Neuronal stem cell (in vitro differentiated cells): ENCODE measurements at regions not wholly inside any gene's neighbourhood (a gene's known extent, or its start where the extent isn't known, plus 50 kb on each side); places are given as distances from the start of the nearest gene placed in this dataset.
"Not testable (repeated sequence)": the region's sequence is repeated elsewhere in the genome, so short reads cannot be mapped to it uniquely, and the experiment has no call there.

Experiments
- DNase-seq: peaks from one replicate; pipeline ENCODE4 v3.0.0-alpha.2; 2013; ENCODE audit warnings: low spot score
- H2AFZ ChIP-seq: one replicate; pipeline ENCODE4 v1.6.1; 2013; ENCODE audit warnings: mild to moderate bottlenecking, low read length, inconsistent platforms
- H2AK5ac ChIP-seq: 2 replicates; pipeline ENCODE4 v1.6.1; 2013; ENCODE audit warnings: low read depth, mild to moderate bottlenecking, inconsistent platforms, low read length, moderate library complexity, mixed read lengths
- H2BK120ac ChIP-seq: 2 replicates; pipeline ENCODE4 v1.6.1; 2013; ENCODE audit warnings: low read depth, mild to moderate bottlenecking, inconsistent platforms, low read length, moderate library complexity, mixed read lengths
- H2BK12ac ChIP-seq: one replicate; pipeline ENCODE4 v1.6.1; 2013; ENCODE audit warnings: low read length, inconsistent platforms
- H2BK15ac ChIP-seq: 2 replicates; pipeline ENCODE4 v1.6.1; 2013; ENCODE audit warnings: mild to moderate bottlenecking, low read length, inconsistent platforms, mixed read lengths
- H2BK5ac ChIP-seq: one replicate; pipeline ENCODE4 v1.6.1; 2013; ENCODE audit warnings: inconsistent platforms, mild to moderate bottlenecking, low read length, moderate library complexity
- H3K14ac ChIP-seq: one replicate; pipeline ENCODE4 v1.6.1; 2013; ENCODE audit warnings: low read length, inconsistent platforms
- H3K18ac ChIP-seq: 2 replicates; pipeline ENCODE4 v1.6.1; 2013; ENCODE audit warnings: low read length, inconsistent platforms
- H3K23ac ChIP-seq: 2 replicates; pipeline ENCODE4 v1.6.1; 2013; ENCODE audit warnings: low read depth, mild to moderate bottlenecking, mixed read lengths, low read length, inconsistent platforms; ENCODE audit not compliant: poor library complexity
- H3K27ac ChIP-seq: replicated peaks from 3 replicates; pipeline ENCODE4 v1.5.1; 2013; ENCODE audit warnings: low read length, inconsistent platforms
- H3K27me3 ChIP-seq, 3 experiments: 2 replicates each; pipeline ENCODE4 v1.6.1; 2013; ENCODE audit warnings: low read length in 3 of 3, mild to moderate bottlenecking in 2 of 3, inconsistent platforms in 1 of 3, low read depth in 1 of 3, mixed read lengths in 1 of 3, moderate library complexity in 1 of 3; ENCODE audit not compliant: control insufficient read depth in 3 of 3, insufficient read depth in 3 of 3
- H3K36me3 ChIP-seq, 2 donors: replicated peaks in 1 of 2; 2 replicates each; pipeline ENCODE4 v1.6.1; 2013; ENCODE audit warnings: low read length in 2 of 2; ENCODE audit not compliant: control insufficient read depth in 2 of 2, insufficient read depth in 2 of 2
- H3K4ac ChIP-seq: 2 replicates; pipeline ENCODE4 v1.6.1; 2013; ENCODE audit warnings: inconsistent platforms, mild to moderate bottlenecking, low read length, moderate library complexity
- H3K4me1 ChIP-seq, 2 donors: 1 replicate in 1 of 2; 2 replicates in 1 of 2; pipeline ENCODE4 v1.6.1; 2013; ENCODE audit warnings: low read length in 2 of 2, low read depth in 1 of 2; ENCODE audit not compliant: control insufficient read depth in 2 of 2, insufficient read depth in 1 of 2
- H3K4me2 ChIP-seq: one replicate; pipeline ENCODE4 v1.6.1; 2013; ENCODE audit warnings: mild to moderate bottlenecking, low read length, inconsistent platforms; ENCODE audit not compliant: insufficient read depth, poor library complexity, severe bottlenecking
- H3K4me3 ChIP-seq, 2 donors: 2 replicates each; pipeline ENCODE4 v1.5.1; 2013; ENCODE audit warnings: low read length in 2 of 2, mild to moderate bottlenecking in 2 of 2, inconsistent platforms in 1 of 2, moderate library complexity in 1 of 2
- H3K79me1 ChIP-seq: one replicate; pipeline ENCODE4 v1.6.1; 2013; ENCODE audit warnings: low read depth, mild to moderate bottlenecking, inconsistent platforms, low read length, moderate library complexity
- H3K9ac ChIP-seq: one replicate; pipeline ENCODE4 v1.6.1; 2013; ENCODE audit warnings: mild to moderate bottlenecking, low read depth, low read length, inconsistent platforms; ENCODE audit not compliant: poor library complexity
- H3K9me3 ChIP-seq, 2 donors: replicated peaks in 1 of 2; 2 replicates each; pipeline versions ENCODE3 to v1.6.1; 2013; ENCODE audit warnings: low read length in 2 of 2, mild to moderate bottlenecking in 2 of 2, inconsistent platforms in 1 of 2, low read depth in 1 of 2, mixed read lengths in 1 of 2, moderate library complexity in 1 of 2; ENCODE audit not compliant: control insufficient read depth in 2 of 2, insufficient read depth in 1 of 2
- H4K8ac ChIP-seq: one replicate; pipeline ENCODE4 v1.6.1; 2013; ENCODE audit warnings: low read depth, mild to moderate bottlenecking, inconsistent platforms, low read length, moderate library complexity
- H4K91ac ChIP-seq: one replicate; pipeline ENCODE4 v1.6.1; 2013; ENCODE audit warnings: low read length, low read depth, mild to moderate bottlenecking, inconsistent platforms; ENCODE audit not compliant: poor library complexity
- WGBS, 2 donors: extraction: QIAGEN DNeasy Blood & Tissue Kit; methylation state at CpG; one replicate each; pipeline ENCODE4 v1.1.7; 2013; ENCODE audit warnings: missing lambda C conversion rate in 2 of 2, mixed read lengths in 1 of 2; ENCODE audit not compliant: insufficient read length in 2 of 2, insufficient replicate concordance in 1 of 2; ENCODE audit errors: extremely low coverage in 2 of 2; 5-methylcytosine and 5-hydroxymethylcytosine counted together

- Histone ChIP-seq H3K9ac (no peak overlapping the region), H3K27me3 (no peaks in the 10 kb centered on the region), H3K4ac (no peak overlapping the region), H2BK12ac (no peak overlapping the region), H3K18ac (no peak overlapping the region), H3K4me3 (no peak overlapping the region), H3K9me3 (no peaks in the 10 kb centered on the region), H4K91ac (no peak overlapping the region), H2BK15ac (no peak overlapping the region), H3K27ac (no peak overlapping the region), H3K23ac (no peak overlapping the region), H3K79me1 (no peaks in the 10 kb centered on the region), H2AK5ac (no peak overlapping the region), H3K4me2 (no peak overlapping the region), H3K14ac (no peak overlapping the region), H3K36me3 (no peaks in the 10 kb centered on the region), H2AFZ (no peak overlapping the region), H3K4me1 (no peaks in the 10 kb centered on the region), H2BK120ac (no peak overlapping the region), H4K8ac (no peak overlapping the region), H2BK5ac (no peak overlapping the region)
- WGBS, 2 donors: no CpG with 5 or more reads among the region's 6 CpGs
- no peak for DNase-seq
These were observed 1714.1 kb downstream of the LRRC4C start for GRCh38 chr11:39745401-39745800.

GRCh38 chr11:39741066-39741465 is 1718.4 kb downstream of the LRRC4C start:
- no peak overlapping the region for H3K9ac ChIP-seq
- H2AFZ ChIP-seq: no peak overlapping the region
- no peak overlapping the region for H4K91ac ChIP-seq
- H3K4me2 ChIP-seq: no peak overlapping the region
- no peak overlapping the region for H3K14ac ChIP-seq
- H3K23ac ChIP-seq: no peak overlapping the region
- H3K27me3 ChIP-seq: no peaks in the 10 kb centered on the region
- H3K4ac ChIP-seq: no peak overlapping the region
- no peak overlapping the region for H3K18ac ChIP-seq
- WGBS, 2 donors: no CpG with 5 or more reads among the region's 2 CpGs
- H4K8ac ChIP-seq: no peak overlapping the region
- H3K9me3 ChIP-seq: no peaks in the 10 kb centered on the region
- H3K79me1 ChIP-seq: no peaks in the 10 kb centered on the region
- DNase-seq: no peak
- no peak overlapping the region for H3K4me3 ChIP-seq
- no peaks in the 10 kb centered on the region for H3K4me1 ChIP-seq
- H2BK12ac ChIP-seq: no peak overlapping the region
- no peaks in the 10 kb centered on the region for H3K36me3 ChIP-seq
- no peak overlapping the region for H2BK15ac ChIP-seq
- H2AK5ac ChIP-seq: no peak overlapping the region
- no peak overlapping the region for H3K27ac ChIP-seq
- H2BK120ac ChIP-seq: no peak overlapping the region
- H2BK5ac ChIP-seq: no peak overlapping the region

- H3K27me3 ChIP-seq, H3K23ac ChIP-seq, H3K14ac ChIP-seq, H3K9me3 ChIP-seq, H3K4me2 ChIP-seq, DNase-seq, H2BK120ac ChIP-seq, H3K27ac ChIP-seq, H2BK5ac ChIP-seq, H3K18ac ChIP-seq, H4K8ac ChIP-seq, H3K9ac ChIP-seq, H3K36me3 ChIP-seq, H2BK12ac ChIP-seq, H2BK15ac ChIP-seq, H2AK5ac ChIP-seq, H4K91ac ChIP-seq, H3K4ac ChIP-seq, H2AFZ ChIP-seq, H3K4me1 ChIP-seq, H3K79me1 ChIP-seq, H3K4me3 ChIP-seq: not testable (repeated sequence)
- no CpG with 5 or more reads among the region's 7 CpGs for WGBS, 2 donors
These were observed 1723.1 kb downstream of the LRRC4C start for GRCh38 chr11:39736351-39736750.

GRCh38 chr11:39732001-39732400 is 1727.5 kb downstream of the LRRC4C start:
- H2BK12ac ChIP-seq: no peak overlapping the region
- no peak overlapping the region for H3K4me3 ChIP-seq
- no peak overlapping the region for H2AFZ ChIP-seq
- no peak overlapping the region for H3K9ac ChIP-seq
- H3K14ac ChIP-seq: no peak overlapping the region
- no peak overlapping the region for H2BK5ac ChIP-seq
- no peak overlapping the region for H2BK15ac ChIP-seq
- no peak overlapping the region for H3K27ac ChIP-seq
- no peak overlapping the region for H4K91ac ChIP-seq
- DNase-seq: no peak
- H3K18ac ChIP-seq: no peak overlapping the region
- H3K4me2 ChIP-seq: no peak overlapping the region
- no peaks in the 10 kb centered on the region for H3K9me3 ChIP-seq
- no peak overlapping the region for H2BK120ac ChIP-seq
- no peaks in the 10 kb centered on the region for H3K36me3 ChIP-seq
- H3K23ac ChIP-seq: no peak overlapping the region
- no peaks in the 10 kb centered on the region for H3K79me1 ChIP-seq
- H3K27me3 ChIP-seq: no peaks in the 10 kb centered on the region
- H2AK5ac ChIP-seq: no peak overlapping the region
- no peaks in the 10 kb centered on the region for H3K4me1 ChIP-seq
- no peak overlapping the region for H4K8ac ChIP-seq
- H3K4ac ChIP-seq: no peak overlapping the region
